Stomach (tissue), 4 donors: ENCODE measurements at regions not wholly inside any gene's neighbourhood (a gene's known extent, or its start where the extent isn't known, plus 50 kb on each side); places are given as distances from the start of the nearest gene placed in this dataset.

Experiments used
- EP300 ChIP-seq: sonication (generic); formaldehyde crosslinking; IDR thresholded peaks from one replicate; pipeline ENCODE4 v1.6.1; 2017; ENCODE audit warnings: antibody characterized with exemption
- POLR2A ChIP-seq, 4 donors: fragments of 450-650 bp; IDR thresholded peaks; one replicate each; pipeline ENCODE4 v1.6.1; 2016; ENCODE audit warnings: antibody characterized with exemption in 4 of 4, control low read depth in 2 of 4, mild to moderate bottlenecking in 1 of 4, moderate library complexity in 1 of 4
- POLR2AphosphoS5 ChIP-seq, 3 donors: sonication (generic); formaldehyde crosslinking; IDR thresholded peaks; one replicate each; pipeline ENCODE4 v1.6.1; 2016; ENCODE audit warnings: antibody characterized with exemption in 3 of 3
- TF ChIP-seq, protein P1 (sequence below), 7 experiments: fragments of 450-650 bp in 4 of 7; fragments of 200-600 bp in 3 of 7; sonication (generic) in 3 of 7; IDR thresholded peaks; one replicate each; pipeline ENCODE4 v1.5.1; 2016 to 2019; ENCODE audit warnings: antibody characterized with exemption in 7 of 7, control low read depth in 2 of 7, mild to moderate bottlenecking in 1 of 7

GRCh38 chr16:51442141-51442870 is 291.2 kb upstream of the SALL1 start:
- TF ChIP-seq, protein P1, sequence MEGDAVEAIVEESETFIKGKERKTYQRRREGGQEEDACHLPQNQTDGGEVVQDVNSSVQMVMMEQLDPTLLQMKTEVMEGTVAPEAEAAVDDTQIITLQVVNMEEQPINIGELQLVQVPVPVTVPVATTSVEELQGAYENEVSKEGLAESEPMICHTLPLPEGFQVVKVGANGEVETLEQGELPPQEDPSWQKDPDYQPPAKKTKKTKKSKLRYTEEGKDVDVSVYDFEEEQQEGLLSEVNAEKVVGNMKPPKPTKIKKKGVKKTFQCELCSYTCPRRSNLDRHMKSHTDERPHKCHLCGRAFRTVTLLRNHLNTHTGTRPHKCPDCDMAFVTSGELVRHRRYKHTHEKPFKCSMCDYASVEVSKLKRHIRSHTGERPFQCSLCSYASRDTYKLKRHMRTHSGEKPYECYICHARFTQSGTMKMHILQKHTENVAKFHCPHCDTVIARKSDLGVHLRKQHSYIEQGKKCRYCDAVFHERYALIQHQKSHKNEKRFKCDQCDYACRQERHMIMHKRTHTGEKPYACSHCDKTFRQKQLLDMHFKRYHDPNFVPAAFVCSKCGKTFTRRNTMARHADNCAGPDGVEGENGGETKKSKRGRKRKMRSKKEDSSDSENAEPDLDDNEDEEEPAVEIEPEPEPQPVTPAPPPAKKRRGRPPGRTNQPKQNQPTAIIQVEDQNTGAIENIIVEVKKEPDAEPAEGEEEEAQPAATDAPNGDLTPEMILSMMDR (IDR thresholded peaks at IDR 0.05), result no peak
- no peak for TF ChIP-seq POLR2A (IDR thresholded peaks at IDR 0.05)
- TF ChIP-seq POLR2AphosphoS5 (IDR thresholded peaks at IDR 0.05), result no peak
- no peak for TF ChIP-seq EP300
